ENCODE measurements at regions not wholly inside any gene's neighbourhood (a gene's known extent, or its start where the extent isn't known, plus 50 kb on each side); places are given as distances from the start of the nearest gene placed in this dataset.

GRCh38 chr12:21054334-21054733, 76.7 kb upstream of the SLCO1B1 start:
- Histone ChIP-seq H3K36me3 (ENCODE audit: insufficient read depth, low read length, poor library complexity, severe bottlenecking) (no peaks in the 10 kb centered on the region), H3K4me3 (ENCODE audit: low read depth, low read length, poor library complexity, severe bottlenecking) (no peak overlapping the region), H3K9me3 (ENCODE audit: low read depth, low read length, poor library complexity, severe bottlenecking) (no peaks in the 10 kb centered on the region), H3K4me1 (ENCODE audit: insufficient read depth, low read length, poor library complexity, severe bottlenecking) (no peaks in the 10 kb centered on the region), H3K27me3 (replicated peaks; ENCODE audit: insufficient read depth, low read depth, low read length, poor library complexity) (peaks cover 3% of the 10 kb centered on the region), H3K27ac (ENCODE audit: low read depth, low read length, poor library complexity, severe bottlenecking) (no peak overlapping the region)
- POLR2A ChIA-PET (ENCODE audit: low non-redundant PET) = no interaction called here
- TF ChIP-seq CTCF (conservative IDR thresholded peaks at IDR 0.05; ENCODE audit: low read depth, low read length) = no peak
- TF ChIP-seq EZH2 (IDR thresholded peaks at IDR 0.05; ENCODE audit: borderline replicate concordance, low read depth, low read length, poor library complexity, severe bottlenecking) = no peak
- no peak for DNase-seq (ENCODE audit: low spot score)
- intact Hi-C loops (cut with micrococcal nuclease; ENCODE audit: unreplicated experiment) = no loop called here
- CTCF ChIA-PET = no interaction called here
- no TSS peak for BruUV-seq (replicated peaks)

GRCh38 chr12:21065845-21066244, 65.1 kb upstream of the SLCO1B1 start:
- TF ChIP-seq CTCF (conservative IDR thresholded peaks at IDR 0.05; ENCODE audit: low read depth, low read length) = peak; percentile 42; the same call in 1 of the 2 replicates
- TF ChIP-seq EZH2 (IDR thresholded peaks at IDR 0.05; ENCODE audit: borderline replicate concordance, low read depth, low read length, poor library complexity, severe bottlenecking) = no peak
- ChIA-PET CTCF (no interaction called here), POLR2A (ENCODE audit: low non-redundant PET) (no interaction called here)
- no peaks in the 10 kb centered on the region for H3K36me3 ChIP-seq (ENCODE audit: insufficient read depth, low read length, poor library complexity, severe bottlenecking)
- no TSS peak for BruUV-seq (replicated peaks)
- no peak overlapping the region for H3K27ac ChIP-seq (ENCODE audit: low read depth, low read length, poor library complexity, severe bottlenecking)
- intact Hi-C loops (cut with micrococcal nuclease; ENCODE audit: unreplicated experiment) = no loop called here
- DNase-seq (ENCODE audit: low spot score) = peak; percentile 4
- no peak overlapping the region for H3K4me3 ChIP-seq (ENCODE audit: low read depth, low read length, poor library complexity, severe bottlenecking)
- peaks cover 3% of the 10 kb centered on the region for H3K27me3 ChIP-seq (replicated peaks; ENCODE audit: insufficient read depth, low read depth, low read length, poor library complexity)
- no peaks in the 10 kb centered on the region for H3K9me3 ChIP-seq (ENCODE audit: low read depth, low read length, poor library complexity, severe bottlenecking)
- no peaks in the 10 kb centered on the region for H3K4me1 ChIP-seq (ENCODE audit: insufficient read depth, low read length, poor library complexity, severe bottlenecking)

- CTCF ChIA-PET = no interaction called here
- no peaks in the 10 kb centered on the region for H3K4me1 ChIP-seq (ENCODE audit: insufficient read depth, low read length, poor library complexity, severe bottlenecking)
- H3K27me3 ChIP-seq (replicated peaks; ENCODE audit: insufficient read depth, low read depth, low read length, poor library complexity) = no peaks in the 10 kb centered on the region
- intact Hi-C loops (cut with micrococcal nuclease; ENCODE audit: unreplicated experiment) = no loop called here
- no peaks in the 10 kb centered on the region for H3K36me3 ChIP-seq (ENCODE audit: insufficient read depth, low read length, poor library complexity, severe bottlenecking)
- no TSS peak for BruUV-seq (replicated peaks)
- TF ChIP-seq EZH2 (IDR thresholded peaks at IDR 0.05; ENCODE audit: borderline replicate concordance, low read depth, low read length, poor library complexity, severe bottlenecking) (no peak), CTCF (conservative IDR thresholded peaks at IDR 0.05; ENCODE audit: low read depth, low read length) (no peak)
- H3K27ac ChIP-seq (ENCODE audit: low read depth, low read length, poor library complexity, severe bottlenecking) = no peak overlapping the region
- POLR2A ChIA-PET (ENCODE audit: low non-redundant PET) = no interaction called here
- H3K4me3 ChIP-seq (ENCODE audit: low read depth, low read length, poor library complexity, severe bottlenecking) = no peak overlapping the region
- no peaks in the 10 kb centered on the region for H3K9me3 ChIP-seq (ENCODE audit: low read depth, low read length, poor library complexity, severe bottlenecking)
- DNase-seq (ENCODE audit: low spot score) = no peak
Measured at GRCh38 chr12:21073129-21073528, 57.9 kb upstream of the SLCO1B1 start.
